ENCODE measurements at regions not wholly inside any gene's neighbourhood (a gene's known extent, or its start where the extent isn't known, plus 50 kb on each side); places are given as distances from the start of the nearest gene placed in this dataset.

DNA sequence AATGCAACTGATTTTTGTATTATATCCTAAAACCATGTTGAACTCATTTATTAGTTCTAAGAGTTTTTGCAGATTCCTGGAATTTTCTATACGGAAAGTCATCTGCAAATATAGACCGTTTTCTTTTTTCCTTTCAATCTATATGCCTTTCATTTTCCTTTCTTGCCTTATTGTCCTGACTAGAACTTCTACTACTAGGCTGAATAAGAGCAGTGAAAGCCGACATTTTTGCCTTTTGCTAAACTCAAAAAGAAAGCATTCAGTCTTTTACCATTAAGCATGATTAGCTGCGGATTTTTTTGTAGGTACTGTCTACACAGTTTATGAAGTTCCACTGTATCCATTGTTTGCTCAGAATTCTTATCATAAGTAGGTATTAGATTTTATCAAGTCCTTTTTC lies 328.4 kb downstream of the TEX29 start:
- TF ChIP-seq CTCF (IDR thresholded peaks at IDR 0.05 in 4 of 5, conservative IDR thresholded peaks at IDR 0.05 in 1 of 5) (no peak), POLR2A (IDR thresholded peaks at IDR 0.05) (no peak)
